ENCODE measurements at regions not wholly inside any gene's neighbourhood (a gene's known extent, or its start where the extent isn't known, plus 50 kb on each side); places are given as distances from the start of the nearest gene placed in this dataset.

DNA sequence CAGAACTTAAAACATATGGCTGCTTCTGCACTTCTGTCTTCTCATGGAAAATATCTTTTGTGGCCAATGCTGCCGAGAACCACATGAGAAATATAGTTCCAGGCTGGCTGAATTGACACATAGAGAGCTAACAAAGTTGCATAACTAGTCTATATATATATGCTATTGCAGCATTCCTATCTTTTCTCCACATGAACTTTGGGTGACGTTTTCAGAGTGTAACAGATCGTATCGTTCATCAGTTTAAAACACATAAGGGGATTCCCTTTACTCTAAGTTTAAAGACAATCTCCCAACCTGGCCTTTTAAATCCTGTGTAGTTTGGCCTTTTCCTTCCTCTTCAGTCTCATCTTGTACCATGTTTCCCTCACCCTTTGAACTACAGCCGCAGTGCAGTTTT, 394.2 kb upstream of the CBLB start:
- no peak for DNase-seq (ENCODE audit: low read depth in 1 of 2, low spot score in 1 of 2)
- in situ Hi-C loops (cut with HindIII; ENCODE audit: low pct_unique_long_range_greater_than_20kb, low sequenced_read_pairs), result no loop called here
- TF ChIP-seq JUND (IDR thresholded peaks at IDR 0.05; ENCODE audit: low read depth), result no peak

- TF ChIP-seq JUND (IDR thresholded peaks at IDR 0.05; ENCODE audit: low read depth), result no peak
- in situ Hi-C loops (cut with HindIII; ENCODE audit: low pct_unique_long_range_greater_than_20kb, low sequenced_read_pairs), result no loop called here
- DNase-seq (ENCODE audit: low read depth in 1 of 2, low spot score in 1 of 2), result no peak
Observed at GRCh38 chr3:106263546-106263945, 394.7 kb upstream of the CBLB start.

DNA sequence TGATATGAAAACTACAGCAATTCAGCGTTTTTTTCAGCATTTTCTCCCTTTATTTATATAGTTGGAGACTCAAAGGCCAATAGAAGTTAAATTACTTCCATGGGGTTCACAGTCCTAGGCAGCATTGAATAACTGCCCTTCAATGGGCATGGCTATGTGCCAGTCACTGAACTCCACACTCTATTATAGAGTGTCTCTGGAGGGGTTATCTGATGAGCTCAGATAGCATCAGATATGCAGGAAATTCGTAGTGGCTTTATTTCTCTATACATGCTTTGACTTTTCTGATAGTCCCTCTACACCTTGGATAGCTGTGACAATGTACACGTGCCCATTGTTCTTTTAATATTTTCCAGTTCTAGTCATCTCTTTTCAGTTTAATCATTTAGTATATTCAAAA, 396.9 kb upstream of the CBLB start:
- TF ChIP-seq JUND (IDR thresholded peaks at IDR 0.05; ENCODE audit: low read depth), result no peak
- in situ Hi-C loops (cut with HindIII; ENCODE audit: low pct_unique_long_range_greater_than_20kb, low sequenced_read_pairs), result no loop called here
- no peak for DNase-seq (ENCODE audit: low read depth in 1 of 2, low spot score in 1 of 2)

DNA sequence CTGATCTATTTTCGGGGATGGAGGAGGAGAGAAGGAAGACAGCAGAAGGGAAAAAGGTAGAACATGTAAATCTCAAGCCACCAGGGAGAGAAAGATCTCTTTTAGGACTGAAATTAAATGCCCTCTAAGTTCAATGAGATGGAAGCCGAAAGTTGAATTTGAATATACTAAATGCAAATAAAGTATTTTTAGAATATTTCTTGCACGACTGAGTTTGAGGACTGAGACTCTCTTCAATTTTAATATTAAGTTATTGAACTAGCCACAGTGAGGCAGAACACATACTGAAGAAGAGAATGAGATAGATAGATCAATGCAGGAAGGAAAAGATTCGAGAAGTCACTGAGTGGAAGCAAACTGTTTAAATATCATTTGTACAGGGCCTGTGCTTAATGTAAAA, 399.9 kb upstream of the CBLB start:
- no peak for TF ChIP-seq JUND (IDR thresholded peaks at IDR 0.05; ENCODE audit: low read depth)
- DNase-seq (ENCODE audit: low read depth in 1 of 2, low spot score in 1 of 2), result no peak
- in situ Hi-C loops (cut with HindIII; ENCODE audit: low pct_unique_long_range_greater_than_20kb, low sequenced_read_pairs), result no loop called here

DNA sequence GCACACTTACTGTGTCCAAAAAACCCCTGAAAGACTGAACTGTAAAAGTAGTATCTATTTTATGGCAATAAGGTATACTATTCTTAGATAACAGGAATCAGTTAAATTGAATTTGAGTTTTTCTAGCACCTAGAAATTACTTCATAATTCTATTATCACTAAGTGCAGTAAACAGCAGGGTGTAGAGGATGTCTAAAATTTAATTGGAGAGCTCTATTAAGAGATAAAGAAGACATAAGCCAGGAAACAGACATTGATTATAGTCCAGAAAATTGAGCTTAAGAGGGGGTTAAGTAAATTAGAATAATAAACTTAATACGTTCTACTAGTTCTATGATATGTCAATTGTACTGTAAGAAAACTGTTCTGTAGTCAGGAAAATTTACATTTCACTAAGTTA, 403.5 kb upstream of the CBLB start:
- no peak for TF ChIP-seq JUND (IDR thresholded peaks at IDR 0.05; ENCODE audit: low read depth)
- DNase-seq (ENCODE audit: low read depth in 1 of 2, low spot score in 1 of 2), result no peak
- in situ Hi-C loops (cut with HindIII; ENCODE audit: low pct_unique_long_range_greater_than_20kb, low sequenced_read_pairs), result no loop called here

DNA sequence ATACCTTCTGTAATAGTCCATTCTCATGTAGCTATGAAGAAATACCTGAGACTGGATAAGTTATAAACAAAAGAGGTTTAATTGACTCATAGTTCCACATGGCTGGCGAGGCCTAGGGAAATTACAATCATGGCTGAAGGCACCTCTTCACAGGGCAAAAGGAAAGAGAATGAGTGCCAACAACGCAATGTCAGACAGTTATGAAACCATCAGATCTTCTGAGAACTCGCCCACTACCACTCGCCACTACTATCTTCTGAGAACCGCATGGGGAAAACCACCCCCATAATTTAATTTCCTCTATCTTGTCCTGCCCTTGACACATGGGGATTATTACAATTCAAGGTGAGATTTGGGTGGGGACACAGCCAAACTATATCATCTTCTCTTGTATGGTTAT, 406.8 kb upstream of the CBLB start:
- DNase-seq (ENCODE audit: low read depth in 1 of 2, low spot score in 1 of 2), result no peak
- in situ Hi-C loops (cut with HindIII; ENCODE audit: low pct_unique_long_range_greater_than_20kb, low sequenced_read_pairs), result no loop called here
- no peak for TF ChIP-seq JUND (IDR thresholded peaks at IDR 0.05; ENCODE audit: low read depth)

- DNase-seq (ENCODE audit: low read depth in 1 of 2, low spot score in 1 of 2), result no peak
- no peak for TF ChIP-seq JUND (IDR thresholded peaks at IDR 0.05; ENCODE audit: low read depth)
- in situ Hi-C loops (cut with HindIII; ENCODE audit: low pct_unique_long_range_greater_than_20kb, low sequenced_read_pairs), result no loop called here
Observed at GRCh38 chr3:106276151-106276550, 407.3 kb upstream of the CBLB start.

DNA sequence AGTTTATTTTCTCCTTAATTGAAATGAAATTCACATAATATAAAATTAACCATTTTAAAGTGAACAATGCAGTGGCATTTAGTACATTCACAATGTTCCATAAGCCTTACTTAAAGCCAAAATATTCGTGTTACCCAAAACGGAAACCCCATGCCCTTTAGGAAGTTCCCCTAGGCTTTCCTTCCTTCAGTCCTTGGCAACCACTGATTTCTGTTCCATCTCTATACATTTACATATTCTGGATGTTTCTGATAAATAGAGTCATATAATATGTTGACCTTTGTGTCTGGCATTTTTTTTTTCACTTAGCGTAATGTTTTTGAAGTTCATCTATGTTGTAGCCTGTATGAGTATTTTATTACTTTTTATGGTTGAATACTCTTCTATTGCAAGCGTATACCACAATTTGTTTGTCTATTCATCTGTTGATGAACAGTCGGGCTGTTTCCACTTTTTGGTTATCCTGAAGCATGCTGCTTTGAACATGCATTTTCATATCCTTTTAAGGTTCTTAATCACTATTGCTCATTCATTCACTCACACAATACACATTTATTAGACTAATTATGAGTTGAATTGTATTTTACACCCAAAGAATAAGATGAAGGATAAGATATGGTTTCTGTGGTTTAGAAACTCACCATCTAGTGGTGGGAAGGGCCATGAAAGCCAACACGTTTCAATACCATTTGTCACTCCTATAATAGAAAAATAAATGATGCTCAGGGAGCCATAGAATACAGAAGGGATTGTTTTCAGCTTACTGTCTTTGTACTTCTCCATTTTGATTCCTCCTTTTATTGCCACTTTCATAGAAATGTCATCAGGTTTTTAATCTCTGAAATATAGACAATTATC, 408.2 kb upstream of the CBLB start:
- no peak for TF ChIP-seq JUND (IDR thresholded peaks at IDR 0.05; ENCODE audit: low read depth)
- no peak for DNase-seq (ENCODE audit: low read depth in 1 of 2, low spot score in 1 of 2)
- in situ Hi-C loops (cut with HindIII; ENCODE audit: low pct_unique_long_range_greater_than_20kb, low sequenced_read_pairs), result no loop called here

GRCh38 chr3:106277731-106278130, 408.9 kb upstream of the CBLB start:
- no peak for DNase-seq (ENCODE audit: low read depth in 1 of 2, low spot score in 1 of 2)
- in situ Hi-C loops (cut with HindIII; ENCODE audit: low pct_unique_long_range_greater_than_20kb, low sequenced_read_pairs), result no loop called here
- no peak for TF ChIP-seq JUND (IDR thresholded peaks at IDR 0.05; ENCODE audit: low read depth)

GRCh38 chr3:106281221-106281620, 412.4 kb upstream of the CBLB start:
- peak in 1 of 2 experiments; percentile 59 for DNase-seq (ENCODE audit: low read depth in 1 of 2, low spot score in 1 of 2)
- in situ Hi-C loops (cut with HindIII; ENCODE audit: low pct_unique_long_range_greater_than_20kb, low sequenced_read_pairs), result no loop called here
- TF ChIP-seq JUND (IDR thresholded peaks at IDR 0.05; ENCODE audit: low read depth), result peak; percentile 25; the same call in 1 of the 2 replicates

DNA sequence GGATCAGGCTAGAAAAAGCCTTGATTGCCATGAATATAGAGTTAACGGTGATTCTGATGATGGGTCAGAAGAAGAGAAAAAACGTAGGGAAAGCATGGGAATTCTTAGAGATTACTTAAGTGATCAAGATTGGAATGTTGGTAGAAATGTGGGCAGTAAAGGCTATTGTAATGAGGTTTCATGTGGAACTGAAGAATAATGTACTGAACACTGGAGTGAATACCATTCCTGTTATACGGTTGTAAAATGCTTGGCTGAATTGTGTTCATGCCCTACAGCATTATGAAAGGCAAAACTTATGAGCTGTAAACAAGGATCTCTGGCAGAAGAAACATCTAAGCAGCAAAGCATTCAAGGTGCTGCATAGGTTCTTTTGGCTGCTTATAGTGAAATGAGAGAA, 414.1 kb upstream of the CBLB start:
- DNase-seq (ENCODE audit: low read depth in 1 of 2, low spot score in 1 of 2), result no peak
- no peak for TF ChIP-seq JUND (IDR thresholded peaks at IDR 0.05; ENCODE audit: low read depth)
- in situ Hi-C loops (cut with HindIII; ENCODE audit: low pct_unique_long_range_greater_than_20kb, low sequenced_read_pairs), result no loop called here

- no peak for DNase-seq (ENCODE audit: low read depth in 1 of 2, low spot score in 1 of 2)
- no peak for TF ChIP-seq JUND (IDR thresholded peaks at IDR 0.05; ENCODE audit: low read depth)
- in situ Hi-C loops (cut with HindIII; ENCODE audit: low pct_unique_long_range_greater_than_20kb, low sequenced_read_pairs), result no loop called here
Observed at GRCh38 chr3:106288781-106289180, 420.0 kb upstream of the CBLB start.

DNA sequence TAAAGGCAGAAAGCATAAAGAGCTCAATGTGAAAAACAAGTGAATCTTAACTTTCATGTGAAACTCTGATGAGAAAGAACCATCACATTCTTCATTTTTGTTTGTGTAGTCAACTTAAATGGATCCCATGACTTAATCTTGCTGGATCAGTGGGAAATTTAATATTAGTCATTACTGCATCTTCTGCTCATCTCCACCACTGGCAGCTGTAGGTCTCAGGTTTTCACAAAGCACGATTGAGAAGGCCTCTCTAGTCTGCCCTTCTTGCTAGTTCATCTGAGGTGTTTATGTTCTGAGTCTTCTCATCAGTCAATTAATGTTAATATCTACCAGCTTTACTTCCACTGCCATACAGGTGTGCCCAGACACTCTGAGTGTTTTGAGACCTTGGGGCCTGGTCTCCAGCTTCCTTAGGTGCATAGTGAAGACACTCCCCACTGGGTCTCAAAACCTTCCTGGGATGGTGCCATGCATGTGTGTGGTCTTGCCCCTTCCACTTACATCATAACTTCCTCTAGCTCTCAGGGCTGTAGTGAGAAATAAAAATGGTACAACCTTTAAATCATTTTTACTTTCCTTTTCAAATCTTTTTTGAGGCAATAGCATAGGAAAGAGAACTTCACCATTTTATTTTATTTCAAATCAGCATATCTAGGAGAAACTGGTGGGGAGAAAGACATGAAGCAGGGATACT, 421.6 kb upstream of the CBLB start:
- in situ Hi-C loops (cut with HindIII; ENCODE audit: low pct_unique_long_range_greater_than_20kb, low sequenced_read_pairs), result no loop called here
- DNase-seq (ENCODE audit: low read depth in 1 of 2, low spot score in 1 of 2), result no peak
- TF ChIP-seq JUND (IDR thresholded peaks at IDR 0.05; ENCODE audit: low read depth), result no peak
